HG03432 (cell line): ENCODE measurements at regions not wholly inside any gene's neighbourhood (a gene's known extent, or its start where the extent isn't known, plus 50 kb on each side); places are given as distances from the start of the nearest gene placed in this dataset.

Experiments used
- ATAC-seq: cut with Tn5 transposase; IDR thresholded peaks from one replicate; pipeline ENCODE4 v1.9.1; 2021; ENCODE audit warnings: mild to moderate bottlenecking, moderate library complexity; ENCODE audit not compliant: unreplicated experiment

DNA sequence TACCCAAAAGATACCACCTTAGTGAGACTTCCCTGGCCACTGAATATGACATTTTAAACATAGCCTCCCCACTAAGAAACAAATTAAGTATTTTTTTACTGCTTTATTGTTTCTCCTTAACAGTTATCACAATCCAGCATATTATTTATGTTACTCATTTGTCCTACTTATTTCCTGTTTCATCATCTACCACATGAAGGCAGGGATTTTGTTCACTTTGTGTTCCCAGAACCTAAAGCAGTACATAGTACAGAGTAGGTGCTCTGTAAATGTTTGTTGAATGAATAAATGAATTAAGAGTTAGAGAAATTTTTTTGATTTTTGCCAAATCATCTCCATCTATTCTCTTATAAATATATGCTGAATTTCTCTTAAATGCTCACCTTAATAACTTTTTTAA is 318.4 kb upstream of the GIMD1 start:
- ATAC-seq, result no peak

DNA sequence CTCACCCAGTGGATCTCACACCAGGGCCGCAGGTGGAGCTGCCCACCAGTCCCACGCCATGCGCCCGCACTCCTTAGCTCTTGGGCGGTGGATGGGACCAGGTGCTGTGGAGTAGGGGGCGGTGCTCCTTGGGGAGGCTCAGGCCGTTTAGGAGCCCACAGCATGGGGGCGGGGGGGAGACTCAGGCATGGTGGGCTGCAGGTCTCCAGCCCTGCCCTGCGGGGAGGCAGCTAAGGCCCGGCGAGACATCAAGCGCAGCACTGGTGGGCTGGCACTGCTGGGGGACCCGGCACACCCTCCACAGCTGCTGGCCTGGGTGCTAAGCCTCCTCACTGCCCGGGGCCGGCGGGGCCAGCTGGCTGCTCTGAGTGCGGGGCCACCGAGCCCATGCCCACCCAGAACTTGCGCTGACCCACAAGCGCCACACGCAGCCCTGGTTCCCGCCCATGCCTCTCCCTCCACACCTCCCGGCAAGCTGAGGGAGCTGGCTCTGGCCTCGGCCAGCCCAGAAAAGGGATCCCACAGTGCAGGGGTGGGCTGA is 312.9 kb upstream of the GIMD1 start:
- no peak for ATAC-seq

DNA sequence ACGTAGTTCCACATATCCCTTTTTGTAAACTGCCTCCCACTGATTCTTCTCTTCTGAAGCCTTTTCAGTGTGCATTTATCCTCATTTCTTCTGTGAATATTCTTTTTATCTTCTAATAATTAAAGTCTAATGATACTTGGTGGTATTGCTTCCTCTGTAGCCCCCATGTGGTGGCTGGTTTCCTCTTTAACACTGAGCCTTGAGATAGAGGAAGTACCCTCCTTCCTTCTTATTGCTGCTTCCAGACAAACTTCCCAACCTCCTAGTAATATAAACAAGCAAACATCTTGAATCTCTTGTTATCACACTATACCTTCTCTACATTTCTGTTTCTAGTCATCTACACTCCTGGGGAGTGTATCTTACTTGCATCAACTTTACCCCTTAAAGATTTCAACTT is 310.5 kb upstream of the GIMD1 start:
- ATAC-seq, result no peak

DNA sequence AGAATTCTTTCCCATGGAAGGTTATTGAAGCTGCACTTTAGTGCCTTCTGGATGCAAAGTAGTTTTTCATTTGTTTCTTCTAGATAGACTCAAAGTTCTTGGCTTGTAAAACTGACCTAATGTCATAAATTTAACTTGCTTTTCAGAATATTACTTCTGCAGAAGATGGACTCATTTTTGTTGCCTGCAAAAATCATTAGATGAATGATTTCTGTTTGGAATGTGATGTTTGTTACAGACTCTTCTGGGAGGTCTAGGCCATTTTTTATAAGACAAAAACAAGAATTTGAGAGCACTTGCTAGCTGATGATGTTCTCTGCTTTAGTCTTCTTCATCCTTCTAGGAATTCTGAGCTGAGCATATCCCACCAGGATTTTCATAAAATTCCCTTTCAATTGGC is 308.6 kb upstream of the GIMD1 start:
- no peak for ATAC-seq

DNA sequence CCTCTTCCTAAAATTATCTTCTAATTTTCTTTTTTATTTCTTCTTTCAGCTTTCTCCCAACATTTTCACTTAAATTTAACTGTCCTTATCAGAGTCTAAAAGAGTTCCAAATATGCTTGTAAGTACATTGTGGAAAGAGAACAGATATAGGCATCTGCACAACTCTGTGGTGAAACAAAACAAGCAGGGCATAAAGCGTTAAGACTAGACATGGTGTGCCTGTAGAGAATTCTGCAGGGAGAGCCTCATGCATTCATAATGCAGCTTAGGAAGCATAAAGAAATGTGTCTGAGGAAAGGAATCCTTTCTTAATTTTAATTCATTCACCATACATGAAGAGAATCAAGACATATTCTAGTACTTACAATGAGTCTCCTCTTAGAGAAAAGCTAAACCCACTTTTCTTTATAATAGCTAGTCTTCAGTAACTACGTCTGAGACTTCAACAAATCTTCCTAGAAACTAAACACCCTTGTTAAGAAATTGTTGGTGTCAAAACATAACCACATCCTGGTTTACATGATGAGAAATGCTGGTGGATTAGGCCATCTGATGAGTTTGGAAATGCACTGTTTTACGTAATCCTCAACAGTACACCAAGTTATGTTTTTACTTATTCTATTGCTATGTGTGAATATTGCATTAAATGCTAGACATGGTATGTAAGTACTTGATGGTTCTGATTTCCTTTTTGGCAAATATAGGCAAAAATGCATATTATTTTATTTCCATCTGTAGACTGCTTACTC is 307.8 kb upstream of the GIMD1 start:
- no peak for ATAC-seq

DNA sequence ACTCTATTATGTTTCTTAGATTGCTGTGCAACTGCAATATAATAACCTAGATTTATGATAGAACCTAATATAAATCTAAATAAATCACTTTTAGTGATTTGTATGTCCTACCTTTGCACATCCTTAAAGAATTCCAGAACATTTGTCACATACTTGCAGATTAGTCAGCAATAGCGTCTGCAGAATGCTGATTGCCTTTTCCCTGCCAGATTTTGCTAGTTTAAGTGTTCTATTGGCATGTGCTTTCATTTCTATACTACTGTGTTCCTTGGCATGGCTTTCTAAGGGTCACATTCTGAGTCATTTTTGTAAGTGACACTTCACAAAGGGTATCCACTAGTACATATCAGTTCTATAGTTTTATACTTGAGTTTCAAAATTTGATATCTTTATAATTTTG is 303.1 kb upstream of the GIMD1 start:
- no peak for ATAC-seq

DNA sequence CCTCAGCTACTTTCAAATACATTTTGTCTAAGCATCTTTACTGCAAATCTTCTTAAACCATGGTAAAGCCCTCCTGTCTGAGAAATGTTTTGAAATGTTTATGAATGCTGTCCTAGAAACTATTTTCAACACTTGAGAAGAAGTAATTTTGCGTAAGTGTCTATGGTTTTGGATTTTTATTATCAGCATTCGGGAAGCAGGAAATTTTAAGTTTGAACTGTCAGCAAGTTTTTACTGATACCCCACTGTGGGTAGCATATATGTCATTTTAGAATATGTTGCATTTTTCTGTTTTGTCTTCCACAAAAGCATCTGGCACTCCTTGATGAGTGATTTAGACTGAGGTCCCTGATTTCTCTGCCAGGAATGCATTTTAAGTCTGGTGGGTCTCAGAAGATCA is 302.4 kb upstream of the GIMD1 start:
- no peak for ATAC-seq

DNA sequence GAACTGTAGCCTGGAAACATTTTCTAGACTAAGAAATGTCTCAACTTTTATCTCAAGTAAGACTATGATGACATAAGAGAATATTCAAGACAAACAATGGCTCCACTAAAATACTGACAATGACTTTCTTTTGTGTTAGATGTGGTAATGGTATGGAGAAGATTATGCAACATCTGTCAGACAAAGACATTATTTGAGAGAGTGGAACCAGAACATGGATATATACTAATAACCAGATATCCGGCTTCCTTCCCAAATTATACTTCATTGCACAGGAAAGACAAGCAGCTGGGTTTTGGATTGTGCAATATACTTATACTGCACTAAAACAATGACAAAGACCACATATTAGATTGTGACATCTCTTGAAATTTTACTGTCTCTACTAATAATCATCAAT is 290.8 kb upstream of the GIMD1 start:
- ATAC-seq, result no peak

DNA sequence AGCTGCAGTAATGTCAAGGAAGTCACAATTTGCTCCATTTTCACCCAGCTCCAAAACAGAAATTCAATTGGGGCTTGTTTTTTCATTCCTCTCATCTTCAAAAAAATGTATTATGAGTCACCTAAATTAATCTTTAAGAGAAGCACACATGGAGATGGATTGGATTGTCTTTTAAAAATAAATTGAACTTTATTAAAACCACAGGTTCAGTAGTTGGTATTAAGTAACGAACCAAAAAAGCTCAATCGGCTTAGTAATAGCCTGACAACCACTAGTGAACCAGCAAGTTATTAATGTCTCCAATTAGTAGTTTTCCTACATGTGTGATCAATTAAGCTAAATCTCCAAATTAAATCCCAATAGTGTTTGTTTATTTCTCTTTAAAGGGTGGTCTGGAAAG is 283.5 kb upstream of the GIMD1 start:
- ATAC-seq, result no peak

DNA sequence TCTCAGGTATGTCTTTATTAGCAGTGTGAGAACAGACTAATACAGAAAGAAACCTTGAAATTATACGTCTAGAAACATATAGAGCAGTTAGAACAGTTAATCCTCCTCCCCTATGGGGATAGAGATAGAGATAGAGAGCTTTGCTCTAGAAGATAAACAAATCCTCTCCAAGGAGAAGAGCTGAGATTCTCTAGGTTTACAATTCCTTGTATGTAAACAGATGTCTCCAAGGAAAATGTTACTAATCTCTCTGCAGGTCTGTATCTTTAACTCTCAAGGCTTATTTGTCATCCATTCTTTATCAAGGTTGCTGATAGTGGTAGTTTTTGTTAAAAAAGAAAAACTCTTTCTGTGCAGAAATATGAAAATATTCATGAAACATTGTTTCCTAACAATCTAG is 282.1 kb upstream of the GIMD1 start:
- ATAC-seq, result no peak

DNA sequence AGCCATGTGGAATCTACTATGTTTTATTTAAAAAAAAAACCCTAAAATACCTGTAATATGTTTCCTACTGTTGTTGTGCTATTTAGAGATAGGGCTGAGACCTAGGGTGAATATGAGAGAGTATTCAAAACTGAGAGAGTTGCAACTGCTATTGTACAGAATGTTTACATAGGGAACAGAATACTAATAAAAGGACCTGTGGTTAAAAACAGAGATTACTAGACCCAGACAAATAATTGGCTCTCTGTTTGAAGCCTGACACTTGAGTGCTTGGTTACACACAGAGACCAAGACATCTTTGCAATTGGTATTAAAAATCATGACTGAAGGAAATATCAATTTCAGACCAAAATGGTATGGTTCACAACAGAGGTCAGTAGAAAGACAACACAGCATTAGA is 278.9 kb upstream of the GIMD1 start:
- no peak for ATAC-seq

DNA sequence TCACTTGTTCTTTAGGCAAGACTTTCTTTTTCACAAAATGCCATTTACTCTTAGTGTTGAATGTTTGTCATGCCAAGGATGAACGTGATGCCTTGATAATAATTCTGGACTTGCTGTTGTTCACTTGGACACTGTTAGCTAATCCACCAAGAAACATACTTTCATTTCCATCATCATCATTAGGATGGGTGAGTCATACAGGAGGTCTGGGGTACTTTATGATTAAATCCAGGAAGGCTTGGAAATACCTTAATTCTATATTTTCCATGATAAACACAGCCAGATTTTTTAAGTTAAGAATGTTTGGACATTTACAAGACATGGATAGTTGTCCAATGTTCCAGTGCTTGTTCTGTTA is 260.7 kb upstream of the GIMD1 start:
- no peak for ATAC-seq

DNA sequence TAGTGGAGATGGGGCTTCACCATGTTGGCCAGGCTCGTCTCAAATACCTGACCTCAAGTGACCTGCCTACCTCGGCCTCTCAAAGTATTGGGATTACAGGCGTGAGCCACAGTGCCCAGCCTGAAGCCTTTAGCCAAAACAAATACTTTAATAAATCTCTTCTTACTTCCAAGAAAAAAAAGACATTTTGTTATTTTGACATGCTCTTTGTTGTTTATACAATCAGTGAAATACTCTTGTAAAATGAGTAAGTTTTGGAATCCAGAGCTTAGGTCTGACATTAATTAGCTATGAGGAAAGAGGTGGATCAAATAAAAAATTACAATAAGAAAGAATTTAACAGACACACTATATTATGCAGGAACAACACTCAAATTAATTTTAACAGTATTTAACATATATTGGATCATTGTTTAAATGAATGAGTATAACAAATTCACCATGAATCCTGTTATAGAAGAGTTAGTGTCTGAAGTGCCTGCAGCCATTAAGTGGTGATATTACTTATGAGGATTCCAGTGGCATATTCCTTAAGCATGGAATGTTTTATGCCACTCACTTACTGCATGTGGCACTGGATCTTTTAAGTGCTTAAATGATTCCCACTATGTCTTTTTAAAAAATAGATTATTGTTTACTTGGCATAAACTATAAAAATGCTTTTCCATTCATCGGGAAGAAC is 260.1 kb upstream of the GIMD1 start:
- ATAC-seq, result no peak

DNA sequence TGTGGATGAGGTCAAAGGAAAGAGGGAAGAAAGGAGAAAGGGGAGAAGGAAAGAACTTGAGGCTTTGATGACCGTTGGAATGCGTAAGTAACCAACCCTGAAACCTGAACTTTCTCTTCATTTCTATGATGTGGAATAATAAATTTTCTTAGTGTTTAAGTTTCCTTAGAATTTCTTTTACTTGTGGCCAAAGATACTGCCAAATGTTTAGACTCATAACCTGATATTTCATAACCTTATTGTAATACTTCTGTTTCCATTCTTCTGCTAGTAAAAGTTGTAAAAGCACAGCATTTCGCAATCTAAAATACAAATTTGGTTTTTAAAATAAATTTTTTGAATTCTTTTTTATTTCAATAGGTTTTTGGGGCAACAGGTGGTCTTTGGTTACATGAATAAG is 258.5 kb upstream of the GIMD1 start:
- no peak for ATAC-seq

DNA sequence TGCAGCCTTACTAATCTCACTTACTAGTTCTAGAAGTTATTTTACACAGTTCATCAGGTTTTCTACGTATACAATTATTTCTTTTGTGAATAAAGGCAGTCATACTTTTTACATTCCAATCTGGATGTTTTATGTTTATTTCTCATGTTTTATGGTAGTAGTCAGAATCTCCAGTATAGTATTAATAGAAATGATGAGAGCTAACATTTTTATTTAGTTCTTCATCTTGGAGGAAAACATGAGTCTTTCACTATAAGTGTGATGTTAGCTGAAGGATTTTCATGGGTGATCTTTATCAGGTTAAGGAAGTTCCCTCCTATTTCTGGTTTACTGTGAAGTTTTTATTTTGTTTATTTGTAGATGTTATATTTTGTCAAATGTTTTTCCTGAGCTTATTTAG is 256.1 kb upstream of the GIMD1 start:
- ATAC-seq, result no peak

DNA sequence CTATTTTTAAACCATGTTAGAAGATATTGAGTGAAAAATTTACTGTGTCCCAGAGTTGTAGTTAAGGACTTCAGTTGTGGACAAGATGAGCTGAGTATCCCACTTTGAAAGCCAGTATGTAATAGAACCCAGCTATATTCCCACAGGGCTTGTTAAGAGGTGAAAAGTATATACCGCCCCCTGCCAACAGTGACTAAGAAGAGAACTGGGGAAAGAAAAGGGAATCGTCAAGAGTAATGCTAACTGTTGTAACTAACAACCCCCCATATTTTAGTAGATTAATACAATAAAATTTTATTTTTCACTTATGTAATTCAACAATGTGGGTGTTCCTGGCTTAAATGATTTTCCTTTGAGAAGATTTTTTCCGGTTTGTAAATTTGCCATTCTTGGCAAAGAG is 250.4 kb upstream of the GIMD1 start:
- ATAC-seq, result no peak

DNA sequence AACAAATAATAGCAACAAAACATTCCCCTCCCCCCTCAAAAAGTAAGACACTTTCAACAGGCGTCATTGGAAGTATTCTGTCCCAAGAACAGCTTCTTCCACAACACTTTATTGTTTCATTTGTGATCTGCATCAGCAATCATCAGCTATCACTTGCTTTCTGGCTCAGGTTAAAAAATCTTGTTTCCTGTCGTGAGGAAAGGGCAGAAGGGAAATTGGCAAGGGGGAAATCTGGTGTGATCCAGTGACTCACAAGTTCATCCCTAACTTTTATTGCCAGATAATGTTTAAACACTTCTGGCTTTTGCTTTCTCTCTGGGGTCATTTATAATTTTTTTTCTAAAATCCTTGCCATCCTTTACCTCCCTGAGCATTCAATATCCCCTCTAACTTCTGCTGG is 247.4 kb upstream of the GIMD1 start:
- no peak for ATAC-seq

DNA sequence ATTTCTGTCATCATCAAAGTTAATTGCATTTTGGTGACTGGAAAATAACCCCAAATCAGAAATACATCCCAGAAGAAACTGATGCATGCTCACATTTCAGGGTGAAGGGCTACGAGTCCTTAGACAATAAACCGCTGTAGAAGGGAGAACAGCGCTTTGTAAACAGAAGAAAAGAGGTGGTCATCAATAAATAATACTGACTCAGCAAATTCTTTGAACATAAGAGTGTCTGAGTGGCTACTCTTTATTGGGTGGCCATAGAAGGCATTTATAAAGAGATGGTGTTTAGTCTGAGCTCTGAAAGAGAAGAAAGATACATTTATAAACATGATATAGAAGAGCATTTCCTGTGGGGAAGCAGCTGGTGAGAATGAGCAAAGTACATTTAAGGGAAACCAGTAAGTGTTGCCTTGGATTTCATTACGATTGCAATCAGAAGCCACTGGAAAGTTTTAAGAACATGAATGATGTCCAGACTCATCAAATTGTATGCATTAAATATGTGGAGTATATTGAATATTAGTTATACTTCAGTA is 246.9 kb upstream of the GIMD1 start:
- ATAC-seq, result no peak

DNA sequence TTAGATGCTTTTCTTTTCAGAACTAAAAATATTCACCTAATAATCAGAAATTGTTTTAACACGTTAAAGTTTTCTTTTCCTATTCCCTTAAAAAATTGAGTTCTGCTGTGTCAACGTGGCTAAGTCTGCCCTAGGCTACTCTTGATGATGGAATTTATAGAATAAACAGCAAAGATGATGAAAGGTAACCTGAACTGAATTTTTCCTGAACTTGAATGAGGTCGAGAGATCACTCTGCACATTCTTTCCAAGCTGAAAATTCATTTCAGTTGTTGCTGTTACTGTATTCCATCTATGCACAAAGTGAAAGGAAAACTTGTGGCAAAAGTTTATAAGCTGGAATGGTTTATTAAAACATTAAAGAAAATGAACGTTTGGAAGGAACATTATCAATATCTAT is 245.9 kb upstream of the GIMD1 start:
- no peak for ATAC-seq

DNA sequence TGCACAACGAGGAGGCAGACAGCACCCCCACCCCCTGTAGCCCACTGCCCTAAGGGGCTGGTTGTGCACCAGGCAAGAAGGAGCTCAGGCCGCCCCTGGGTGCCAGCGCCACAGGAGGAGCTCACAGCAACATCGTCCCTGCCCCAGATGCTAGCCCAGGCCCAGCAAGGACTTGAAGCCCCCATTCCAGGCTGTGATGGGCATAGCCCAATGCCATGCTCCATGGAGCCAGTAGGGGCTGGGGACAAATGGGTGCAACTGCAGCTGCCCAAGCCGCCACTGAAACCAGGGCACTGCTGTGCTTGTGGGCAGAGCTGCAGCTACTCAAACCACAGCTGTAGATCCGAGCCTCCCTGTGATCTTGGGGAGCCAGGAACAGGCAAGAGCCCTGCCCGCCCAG is 241.3 kb upstream of the GIMD1 start:
- ATAC-seq, result no peak

DNA sequence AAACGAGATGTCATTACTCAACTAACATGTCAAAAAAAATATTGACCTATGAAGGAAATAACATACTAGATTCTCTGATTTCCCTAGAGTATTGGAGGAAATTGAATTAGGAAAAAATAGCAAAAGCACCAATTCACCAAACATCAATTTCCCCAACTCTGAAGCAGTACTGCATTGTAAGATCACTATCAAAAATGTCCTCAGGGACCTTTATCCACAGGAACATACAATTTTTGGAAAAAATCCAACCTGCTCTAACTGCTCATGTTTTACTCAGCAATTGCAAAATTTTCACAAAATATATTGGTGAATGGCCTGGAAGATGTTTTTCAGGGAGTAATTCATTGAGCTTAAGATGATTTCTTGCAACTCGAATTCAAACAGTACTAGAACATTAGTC is 239.0 kb upstream of the GIMD1 start:
- ATAC-seq, result no peak

DNA sequence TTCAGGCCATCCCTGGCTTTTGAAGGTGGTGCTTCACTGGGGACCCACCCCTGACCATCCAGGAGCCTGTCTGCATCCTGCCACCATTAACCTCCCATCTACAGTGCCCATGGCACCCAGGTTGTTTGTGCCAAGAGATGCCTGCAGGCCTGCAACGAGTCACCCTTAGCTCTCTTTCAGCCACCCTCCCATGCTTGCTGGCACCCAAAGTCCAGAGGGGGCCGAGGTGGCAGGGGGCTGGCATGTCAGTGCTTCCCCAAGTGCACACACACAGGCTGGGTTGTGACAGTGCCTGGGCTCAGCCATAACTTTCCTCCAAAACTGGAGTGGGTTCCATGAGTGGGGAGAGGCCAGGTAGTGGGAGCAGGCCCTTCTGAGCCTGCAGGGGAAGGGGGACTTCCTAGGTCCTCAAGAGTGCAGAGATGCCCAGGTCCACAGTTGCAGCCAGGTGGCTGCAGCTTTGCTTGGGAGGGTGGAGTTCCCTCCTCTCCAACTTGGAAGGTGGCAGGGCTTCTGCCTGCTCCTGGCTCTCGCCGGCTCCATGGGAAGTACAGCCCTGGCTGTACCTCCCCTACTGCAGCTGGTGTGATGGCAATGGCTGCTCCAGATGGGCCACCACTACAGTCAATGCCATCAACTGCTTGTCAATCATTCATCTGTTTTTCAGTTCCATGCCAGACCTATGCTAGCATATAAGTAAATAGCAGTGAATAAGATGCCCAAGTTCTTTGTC is 235.9 kb upstream of the GIMD1 start:
- ATAC-seq, result no peak
